AG04449 (cell line): ENCODE measurements at regions not wholly inside any gene's neighbourhood (a gene's known extent, or its start where the extent isn't known, plus 50 kb on each side); places are given as distances from the start of the nearest gene placed in this dataset.
"Not testable (repeated sequence)": the region's sequence is repeated elsewhere in the genome, so short reads cannot be mapped to it uniquely, and the experiment has no call there.

Experiments used
- CTCF ChIA-PET: fragments of 350-600 bp; formaldehyde crosslinking; extraction: SDS; loops from one replicate; lab custom pipeline; 2021; ENCODE audit warnings: antibody characterized with exemption; lab: Yijun Ruan, JAX
- POLR2A ChIA-PET: fragments of 400-600, 350-600 bp; formaldehyde crosslinking; extraction: SDS; loops from one replicate; lab custom pipeline; 2020; ENCODE audit warnings: antibody characterized with exemption, inconsistent platforms; lab: Yijun Ruan, JAX
- DNase-seq: peaks from one replicate; pipeline ENCODE4 v3.0.0-alpha.2; 2010; ENCODE audit warnings: low read depth, low spot score
- H3K4me3 ChIP-seq: 2 replicates; pipeline ENCODE4 v1.5.1; 2011; ENCODE audit warnings: low read depth, mild to moderate bottlenecking, control low read depth, low read length
- CTCF ChIP-seq: IDR thresholded peaks from one replicate; pipeline ENCODE4 v1.5.1; 2011; ENCODE audit warnings: mild to moderate bottlenecking, moderate library complexity, low read length, control low read depth, inconsistent platforms; ENCODE audit not compliant: insufficient read depth; ENCODE audit errors: missing control alignments

GRCh38 chr10:25867321-25867720 is 66.7 kb upstream of the MYO3A start:
- ChIA-PET CTCF (no interaction called here), POLR2A (no interaction called here)
- TF ChIP-seq CTCF, result no peak
- H3K4me3 ChIP-seq, result no peak overlapping the region
- DNase-seq, result no peak

- no peak overlapping the region for H3K4me3 ChIP-seq
- CTCF ChIA-PET, result no interaction called here
- no peak for DNase-seq
- POLR2A ChIA-PET, result no interaction called here
- TF ChIP-seq CTCF, result no peak
These were observed 64.9 kb upstream of the MYO3A start for GRCh38 chr10:25869067-25869591.

- no peak overlapping the region for H3K4me3 ChIP-seq
- POLR2A ChIA-PET, result no interaction called here
- DNase-seq, result no peak
- TF ChIP-seq CTCF, result no peak
- CTCF ChIA-PET, result no interaction called here
These were observed 64.4 kb upstream of the MYO3A start for GRCh38 chr10:25869609-25870008.

- H3K4me3 ChIP-seq, CTCF ChIA-PET, DNase-seq, POLR2A ChIA-PET: not testable (repeated sequence)
These were observed 59.6 kb upstream of the MYO3A start for GRCh38 chr10:25874402-25874801.

GRCh38 chr10:25875556-25876165 is 58.4 kb upstream of the MYO3A start:
- ChIA-PET CTCF (interaction anchor here (1.4 to 1.7 kb wide), 2 partner anchors 19 to 680 kb away, joined by 4 to 5 read pairs; no protein-coding TSS in a partner anchor), POLR2A (no interaction called here)
- H3K4me3 ChIP-seq, result no peak overlapping the region
- TF ChIP-seq CTCF, result peak; percentile 46
- DNase-seq, result no peak

- CTCF ChIA-PET, result no interaction called here
- H3K4me3 ChIP-seq, result no peak overlapping the region
- no peak for DNase-seq
- no peak for TF ChIP-seq CTCF
- POLR2A ChIA-PET, result no interaction called here
These were observed 56.7 kb upstream of the MYO3A start for GRCh38 chr10:25877296-25877695.
